GM19372 (cell line): ENCODE measurements at regions not wholly inside any gene's neighbourhood (a gene's known extent, or its start where the extent isn't known, plus 50 kb on each side); places are given as distances from the start of the nearest gene placed in this dataset.

Source experiments
- ATAC-seq: cut with Tn5 transposase; IDR thresholded peaks from one replicate; pipeline ENCODE4 v1.9.1; 2021; ENCODE audit warnings: mild to moderate bottlenecking, low read depth, moderate library complexity; ENCODE audit not compliant: unreplicated experiment

DNA sequence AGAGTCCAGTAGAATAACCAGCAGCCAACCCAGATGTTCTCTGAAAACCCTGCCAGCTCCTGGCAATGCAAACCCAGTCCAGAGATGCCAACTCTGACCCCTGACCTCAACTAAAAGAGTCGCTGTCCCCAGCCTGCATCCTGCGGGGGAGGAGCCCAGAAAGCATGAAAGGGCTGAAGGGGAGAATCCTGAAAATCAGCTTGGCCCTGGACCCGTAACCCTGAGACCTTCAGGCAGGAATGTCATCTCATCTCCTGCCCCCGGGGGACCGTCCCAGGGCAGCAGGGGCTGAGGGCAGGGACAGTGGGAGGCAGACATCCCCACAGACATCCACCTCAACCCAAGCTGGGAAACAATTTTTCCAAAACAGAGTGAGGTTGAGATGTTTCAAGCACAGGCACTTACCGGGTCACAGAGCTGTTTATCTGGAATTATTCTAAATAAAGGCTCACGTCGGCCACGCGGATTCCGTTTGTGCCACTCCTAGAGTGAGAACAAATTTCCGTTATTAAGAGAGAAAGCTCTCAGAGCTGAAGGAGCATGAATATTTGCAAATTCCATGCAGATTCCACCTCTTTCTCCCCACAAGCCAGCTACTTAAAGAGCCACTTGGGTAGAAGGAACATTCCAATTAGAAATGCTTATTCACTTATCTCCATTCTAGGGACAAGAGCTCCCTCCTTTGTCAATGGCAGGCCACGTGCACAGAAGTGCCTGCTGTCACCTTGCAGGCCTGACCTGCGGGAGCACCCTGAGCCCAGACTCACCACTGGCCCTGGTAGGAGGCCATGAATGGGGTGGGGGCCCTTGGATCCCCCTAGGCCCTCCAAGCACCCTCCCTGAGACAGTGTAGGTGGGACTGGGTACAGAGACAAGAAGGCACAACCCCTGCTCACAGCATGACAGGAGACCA lies 240.1 kb downstream of the NPHP4 start:
- no peak for ATAC-seq

- no peak for ATAC-seq
Measured at GRCh38 chr1:5751163-5751540, 241.1 kb downstream of the NPHP4 start.

GRCh38 chr1:5750186-5751162 lies 241.8 kb downstream of the NPHP4 start:
- no peak for ATAC-seq

GRCh38 chr1:5748286-5749225 lies 243.7 kb downstream of the NPHP4 start:
- ATAC-seq = no peak

GRCh38 chr1:5747426-5748285 lies 244.6 kb downstream of the NPHP4 start:
- ATAC-seq = no peak

DNA sequence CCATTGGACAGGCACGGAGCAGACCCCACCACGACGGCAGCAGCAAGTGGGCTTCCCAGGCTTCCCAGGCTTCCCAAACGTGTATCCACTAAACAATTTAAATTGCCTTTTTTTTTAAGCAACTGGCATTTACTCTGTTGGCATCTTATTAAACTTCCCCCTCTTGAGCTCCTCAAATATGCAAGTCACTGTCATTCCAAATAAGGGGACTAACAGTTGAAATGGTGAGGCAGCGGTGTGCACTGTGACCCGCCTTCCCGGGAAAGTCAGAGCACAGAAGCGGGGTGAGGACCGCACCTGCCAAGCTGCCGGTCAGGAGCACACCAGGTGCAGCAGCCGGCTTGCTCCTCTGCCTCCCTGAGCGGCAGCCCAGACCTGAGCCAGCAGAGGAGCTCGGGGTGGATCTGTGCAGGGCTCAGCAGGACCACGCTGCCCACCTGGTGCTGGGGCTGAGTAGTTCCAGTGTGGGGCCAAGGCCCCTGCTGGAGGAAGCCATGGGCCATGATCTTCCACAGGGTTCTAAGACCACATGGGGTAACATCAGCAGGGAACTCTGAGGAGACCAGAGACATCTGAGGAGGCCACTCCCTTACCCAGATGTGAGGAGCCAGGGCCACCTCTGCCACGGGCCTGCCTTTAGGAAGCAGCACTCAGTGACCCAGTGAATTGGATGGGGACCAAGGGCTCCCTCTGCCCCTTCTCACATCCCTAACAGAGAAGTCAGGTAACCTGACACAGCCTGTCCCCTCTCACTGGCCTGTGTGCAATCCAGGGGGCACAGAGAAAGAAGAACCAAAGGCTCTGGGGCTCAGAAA lies 245.4 kb downstream of the NPHP4 start:
- ATAC-seq = no peak

- no peak for ATAC-seq
Measured at GRCh38 chr1:5745800-5746610, 246.2 kb downstream of the NPHP4 start.

- no peak for ATAC-seq
Measured at GRCh38 chr1:5744911-5745799, 247.1 kb downstream of the NPHP4 start.

DNA sequence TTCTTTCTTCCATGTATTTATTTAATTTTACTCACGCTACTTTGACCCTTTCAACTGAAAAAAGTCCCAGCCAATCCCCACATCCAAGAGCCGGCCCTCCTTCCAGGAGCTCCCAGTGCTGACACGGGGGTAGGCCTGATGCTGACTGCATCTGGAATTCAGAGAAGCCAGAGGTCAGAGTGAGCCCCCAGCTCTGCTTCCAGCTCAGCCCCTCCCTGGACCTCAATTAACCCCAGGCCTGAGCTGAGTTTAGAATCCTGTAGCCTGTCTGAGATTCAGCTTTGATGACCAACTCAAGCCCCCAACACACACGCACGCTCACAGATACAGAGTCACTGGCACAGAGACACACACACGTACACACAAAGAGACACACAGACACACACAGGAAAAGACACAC lies 247.9 kb downstream of the NPHP4 start:
- ATAC-seq = no peak

DNA sequence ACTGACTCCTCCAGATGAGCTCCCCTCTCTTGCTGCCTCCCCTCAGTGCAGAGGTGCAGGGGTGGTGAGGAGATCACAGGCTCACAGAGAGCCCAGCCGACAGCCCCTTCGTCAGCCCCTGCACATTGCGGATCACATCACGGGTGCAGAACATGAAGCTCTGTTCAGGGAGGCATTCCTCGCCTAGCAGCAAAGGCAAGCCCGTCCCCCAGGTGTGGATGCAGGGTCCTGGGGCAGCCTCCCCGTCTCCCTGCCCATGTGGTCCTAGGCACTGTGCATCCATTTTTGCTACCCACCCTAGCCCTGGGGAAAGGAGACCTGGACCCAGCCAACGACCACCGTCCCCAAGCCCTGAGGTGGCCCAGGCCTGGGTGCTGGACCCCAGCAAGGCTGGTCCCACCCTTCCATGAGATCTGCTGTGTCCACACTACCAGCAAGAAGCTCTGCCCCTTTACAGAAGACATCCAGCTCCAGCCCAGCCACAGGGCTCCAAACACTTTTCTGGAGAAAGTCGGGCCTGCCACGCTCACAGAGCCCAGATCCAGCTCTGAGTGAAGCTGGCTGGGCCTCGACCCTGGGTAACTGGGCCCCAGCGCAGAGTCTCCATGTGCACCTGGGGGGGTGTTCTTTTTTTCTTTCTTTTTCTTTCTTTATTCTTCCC lies 248.7 kb downstream of the NPHP4 start:
- ATAC-seq = no peak

DNA sequence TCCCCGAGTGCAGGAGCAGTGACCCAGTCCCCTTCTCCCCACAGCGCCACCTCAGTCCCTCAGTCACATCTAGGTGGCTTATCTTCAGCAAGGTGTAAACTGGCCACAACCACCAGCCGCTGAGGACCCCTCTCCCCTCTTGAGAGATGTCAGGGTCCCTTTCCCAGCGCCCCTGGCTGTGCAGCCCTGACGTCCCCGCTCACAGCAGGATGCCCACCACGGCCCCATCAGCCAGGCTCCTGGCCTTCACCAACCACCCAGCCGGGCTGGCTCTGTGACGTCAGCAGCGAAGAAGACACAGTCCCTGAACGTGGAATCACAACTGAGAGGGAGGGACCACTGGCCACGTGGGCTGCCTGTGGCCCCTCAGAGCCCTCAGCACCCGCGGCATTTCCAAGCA lies 249.4 kb downstream of the NPHP4 start:
- ATAC-seq = no peak

- no peak for ATAC-seq
Measured at GRCh38 chr1:5742032-5742431, 250.2 kb downstream of the NPHP4 start.

DNA sequence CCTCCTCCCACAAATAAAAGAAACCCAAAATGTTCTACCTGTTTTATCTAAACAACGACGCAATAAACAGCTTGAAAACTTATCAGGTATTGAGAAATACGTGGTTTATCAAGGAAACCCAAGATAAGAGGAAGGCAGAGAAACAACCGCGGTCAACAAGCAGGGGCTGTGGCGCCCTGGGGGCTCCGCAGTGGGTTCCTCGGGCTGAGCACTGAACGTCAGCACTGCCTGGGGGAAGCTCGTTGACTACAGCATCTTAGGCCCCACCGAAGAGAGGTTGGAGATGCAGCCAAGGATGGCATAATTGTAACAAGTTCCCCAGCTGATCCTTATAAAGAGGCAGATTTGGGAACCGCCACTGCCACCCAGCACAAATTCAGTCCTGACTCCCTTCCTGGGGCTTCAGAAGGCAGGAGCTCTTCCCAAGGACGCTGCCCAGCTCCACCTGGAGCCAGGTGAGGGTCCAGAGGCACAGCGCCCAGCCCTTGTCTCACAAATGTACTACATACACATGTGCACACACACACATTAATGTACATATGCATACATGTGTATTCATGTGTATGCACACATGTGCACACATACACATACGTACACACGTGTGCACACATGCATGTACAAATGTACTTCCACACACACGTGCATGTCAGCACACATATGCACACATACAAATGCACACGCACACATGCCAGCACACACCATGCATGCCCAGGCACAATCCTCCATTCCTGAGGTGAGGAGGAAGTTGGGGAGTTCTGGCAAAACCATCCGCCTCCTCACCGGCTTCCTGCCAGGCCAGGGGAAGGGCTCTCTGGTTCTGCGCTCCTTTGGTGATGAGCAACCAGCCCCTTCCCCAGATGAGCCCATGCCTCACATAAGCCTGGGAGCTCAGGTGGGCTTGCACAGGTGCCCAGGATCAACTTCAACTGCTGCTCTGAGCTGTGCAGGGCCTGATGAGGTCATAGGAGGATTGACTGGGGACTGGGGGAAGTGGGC lies 251.1 kb downstream of the NPHP4 start:
- ATAC-seq = no peak

- no peak for ATAC-seq
Measured at GRCh38 chr1:5740450-5740849, 251.8 kb downstream of the NPHP4 start.

DNA sequence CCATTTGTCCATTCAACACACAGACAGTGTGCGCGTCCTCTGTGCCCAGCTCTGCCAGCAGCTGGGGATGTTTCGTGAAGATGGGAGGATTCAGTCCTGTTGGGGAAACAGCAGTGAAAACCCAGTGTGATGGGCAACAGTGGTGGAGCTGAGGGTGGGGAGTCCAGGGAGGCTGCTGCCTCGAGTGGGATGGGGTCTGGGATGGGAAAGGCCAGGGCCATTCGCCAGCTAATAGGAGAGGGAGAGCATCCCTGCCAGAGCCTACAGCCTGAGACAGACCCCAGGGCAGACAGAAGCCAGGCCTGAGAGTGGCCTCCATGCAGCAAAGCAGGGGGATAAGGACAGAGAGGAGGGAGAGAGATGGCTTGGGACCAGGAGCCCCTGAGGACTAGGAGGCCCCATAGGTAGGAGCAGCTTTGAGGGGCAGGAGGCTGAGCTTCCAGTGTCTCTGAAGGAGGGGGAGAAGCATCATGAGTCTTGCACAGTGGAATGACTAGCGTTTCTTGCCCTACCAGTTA lies 252.6 kb downstream of the NPHP4 start:
- no peak for ATAC-seq
